ENCODE measurements at regions not wholly inside any gene's neighbourhood (a gene's known extent, or its start where the extent isn't known, plus 50 kb on each side); places are given as distances from the start of the nearest gene placed in this dataset.

DNA sequence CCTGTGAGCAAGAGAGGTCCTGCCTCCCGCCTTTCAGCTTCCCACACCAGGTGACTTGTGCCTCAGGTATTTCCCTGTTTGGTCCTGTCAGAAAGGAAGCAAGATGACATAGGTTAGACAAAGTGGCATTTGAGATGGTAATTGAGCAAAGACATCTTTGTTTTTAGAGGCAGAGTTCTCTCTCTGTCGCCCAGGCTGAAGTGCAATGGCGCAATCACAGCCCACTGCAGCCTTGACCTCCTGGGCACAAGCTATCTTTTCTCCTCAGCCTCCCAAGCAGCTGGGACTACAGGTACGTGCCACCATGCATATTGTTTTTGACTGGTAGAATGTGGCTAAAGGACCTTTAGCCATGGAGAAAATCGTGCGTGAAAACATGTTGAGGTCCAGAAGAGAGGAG is 339.1 kb downstream of the FGF9 start:
- no peak for TF ChIP-seq POLR2A (IDR thresholded peaks at IDR 0.05)
- TF ChIP-seq, protein P1, sequence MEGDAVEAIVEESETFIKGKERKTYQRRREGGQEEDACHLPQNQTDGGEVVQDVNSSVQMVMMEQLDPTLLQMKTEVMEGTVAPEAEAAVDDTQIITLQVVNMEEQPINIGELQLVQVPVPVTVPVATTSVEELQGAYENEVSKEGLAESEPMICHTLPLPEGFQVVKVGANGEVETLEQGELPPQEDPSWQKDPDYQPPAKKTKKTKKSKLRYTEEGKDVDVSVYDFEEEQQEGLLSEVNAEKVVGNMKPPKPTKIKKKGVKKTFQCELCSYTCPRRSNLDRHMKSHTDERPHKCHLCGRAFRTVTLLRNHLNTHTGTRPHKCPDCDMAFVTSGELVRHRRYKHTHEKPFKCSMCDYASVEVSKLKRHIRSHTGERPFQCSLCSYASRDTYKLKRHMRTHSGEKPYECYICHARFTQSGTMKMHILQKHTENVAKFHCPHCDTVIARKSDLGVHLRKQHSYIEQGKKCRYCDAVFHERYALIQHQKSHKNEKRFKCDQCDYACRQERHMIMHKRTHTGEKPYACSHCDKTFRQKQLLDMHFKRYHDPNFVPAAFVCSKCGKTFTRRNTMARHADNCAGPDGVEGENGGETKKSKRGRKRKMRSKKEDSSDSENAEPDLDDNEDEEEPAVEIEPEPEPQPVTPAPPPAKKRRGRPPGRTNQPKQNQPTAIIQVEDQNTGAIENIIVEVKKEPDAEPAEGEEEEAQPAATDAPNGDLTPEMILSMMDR (IDR thresholded peaks at IDR 0.05): no peak

All from gastroesophageal sphincter (tissue), 3 donors.